Panc1 (cell line): ENCODE measurements at regions not wholly inside any gene's neighbourhood (a gene's known extent, or its start where the extent isn't known, plus 50 kb on each side); places are given as distances from the start of the nearest gene placed in this dataset.

ENCODE experiments used
- ATAC-seq: fragments of 200-7000 bp; cut with Tn5 transposase; 2 replicates; pipeline ENCODE4 v1.9.1; 2020; ENCODE audit warnings: mild to moderate bottlenecking, moderate library complexity
- BruUV-seq: library from RNA; stranded (reverse); fragments of 400-500 nt; replicated peaks from 2 replicates; lab custom pipeline; 2021; lab: Mats Ljungman, UMichigan
- CTCF ChIA-PET: fragments of 300-600 bp; sonication (Branson Sonifier 250); formaldehyde crosslinking; loops from one replicate; lab custom pipeline; 2022; ENCODE audit warnings: antibody characterized with exemption; lab: Charles Lee
- POLR2A ChIA-PET: fragments of 300-600 bp; sonication (Branson Sonifier 250); formaldehyde crosslinking; loops from one replicate; lab custom pipeline; 2022; ENCODE audit warnings: antibody characterized with exemption; lab: Charles Lee
- DNase-seq: peaks from one replicate; pipeline ENCODE4 v3.0.0-alpha.2; 2010; ENCODE audit warnings: low read depth, low spot score
- H3K27ac ChIP-seq: 2 replicates; pipeline ENCODE4 v1.5.1; 2011; ENCODE audit warnings: mild to moderate bottlenecking, low read length, inconsistent platforms
- H3K27me3 ChIP-seq: fragments of 200-500 bp; sonication (Bioruptor generic); 2 replicates; pipeline ENCODE4 v1.6.0; 2014; ENCODE audit warnings: low read length, inconsistent platforms; ENCODE audit not compliant: control insufficient read depth, insufficient read depth
- H3K36me3 ChIP-seq: fragments of 200-500 bp; sonication (Bioruptor generic); 2 replicates; pipeline ENCODE4 v1.5.1; 2014; ENCODE audit warnings: inconsistent platforms, mild to moderate bottlenecking, low read length, moderate library complexity; ENCODE audit not compliant: control insufficient read depth, insufficient read depth
- H3K4me1 ChIP-seq: 2 replicates; pipeline ENCODE4 v1.5.1; 2011; ENCODE audit warnings: inconsistent platforms, mild to moderate bottlenecking, low read length, moderate library complexity; ENCODE audit not compliant: control insufficient read depth, insufficient read depth
- H3K4me3 ChIP-seq, 2 experiments: 2 replicates each; pipeline ENCODE4 v1.5.1; 2011 to 2012; ENCODE audit warnings: low read depth in 2 of 2, low read length in 2 of 2, mild to moderate bottlenecking in 2 of 2, inconsistent platforms in 1 of 2, moderate library complexity in 1 of 2
- H3K9me3 ChIP-seq: fragments of 200-500 bp; sonication (Bioruptor generic); 2 replicates; pipeline ENCODE4 v1.5.1; 2014; ENCODE audit warnings: low read depth, mild to moderate bottlenecking, inconsistent platforms, low read length, moderate library complexity; ENCODE audit not compliant: control insufficient read depth, insufficient read depth
- CTCF ChIP-seq: fragments of 450-650 bp; IDR thresholded peaks from 2 replicates; pipeline ENCODE4 v1.5.1; 2017; ENCODE audit warnings: mild to moderate bottlenecking
- POLR2AphosphoS5 ChIP-seq: IDR thresholded peaks from 2 replicates; pipeline ENCODE4 v1.6.1; 2012; ENCODE audit warnings: mild to moderate bottlenecking, low read depth, low read length, moderate library complexity
- REST ChIP-seq, 2 experiments: IDR thresholded peaks; 2 replicates each; pipeline ENCODE4 v1.6.1; 2011 to 2012; ENCODE audit warnings: low read depth in 2 of 2, control low read depth in 1 of 2, low read length in 1 of 2, mild to moderate bottlenecking in 1 of 2, moderate library complexity in 1 of 2; ENCODE audit not compliant: insufficient read depth in 1 of 2
- SIN3A ChIP-seq: IDR thresholded peaks from 2 replicates; pipeline ENCODE4 v1.6.1; 2012; ENCODE audit warnings: low read depth, mild to moderate bottlenecking, low read length, moderate library complexity, borderline replicate concordance; ENCODE audit not compliant: insufficient read depth
- TCF7L2 ChIP-seq: IDR thresholded peaks from 2 replicates; pipeline ENCODE4 v1.6.1; 2011; ENCODE audit warnings: mild to moderate bottlenecking, low read depth, low read length, inconsistent platforms
- in situ Hi-C: cut with HindIII; loops from 2 replicates; pipeline ENCODE4 v1.10.0; 2016; ENCODE audit warnings: low sequenced_read_pairs, low pct_unique_long_range_greater_than_20kb
- intact Hi-C: fragments of 100-400 bp; cut with micrococcal nuclease; formaldehyde crosslinking; loops from one replicate; pipeline ENCODE4 v1.10.0; 2022; ENCODE audit not compliant: unreplicated experiment

GRCh38 chr5:175778951-175779503 lies 92.4 kb upstream of the CPLX2 start:
- ATAC-seq: peak; percentile 56
- intact Hi-C loops (no loop called here), in situ Hi-C loops (no loop called here)
- Histone ChIP-seq H3K4me3 (no peak overlapping the region), H3K9me3 (no peaks in the 10 kb centered on the region), H3K4me1 (peaks cover 4% of the 10 kb centered on the region; the same call in 1 of the 2 replicates), H3K36me3 (no peaks in the 10 kb centered on the region), H3K27me3 (0 out of 2 replicates have a peak, but pooled peaks cover 3% of the 10 kb centered on the region), H3K27ac (no peak overlapping the region)
- no peak for DNase-seq
- ChIA-PET POLR2A (no interaction called here), CTCF (no interaction called here)
- TF ChIP-seq SIN3A: no peak
- TF ChIP-seq CTCF: no peak
- no peak for TF ChIP-seq TCF7L2
- no peak for TF ChIP-seq POLR2AphosphoS5
- no peak for TF ChIP-seq REST (IDR thresholded peaks at IDR 0.05; ENCODE audit: insufficient read depth in 1 of 2, low read depth in 2 of 2, low read length in 1 of 2)
- no TSS peak for BruUV-seq

GRCh38 chr5:175783739-175784138 lies 87.6 kb upstream of the CPLX2 start:
- no peak overlapping the region for H3K4me3 ChIP-seq
- no peak for ATAC-seq
- H3K9me3 ChIP-seq: no peaks in the 10 kb centered on the region
- H3K27ac ChIP-seq: no peak overlapping the region
- peaks cover under 1% of the 10 kb centered on the region; the same call in 1 of the 2 replicates for H3K4me1 ChIP-seq
- no TSS peak for BruUV-seq
- H3K27me3 ChIP-seq: 0 out of 2 replicates have a peak, but pooled peaks cover 3% of the 10 kb centered on the region
- ChIA-PET POLR2A (no interaction called here), CTCF (no interaction called here)
- in situ Hi-C loops (no loop called here), intact Hi-C loops (no loop called here)
- no peak for DNase-seq
- no peaks in the 10 kb centered on the region for H3K36me3 ChIP-seq
- TF ChIP-seq CTCF (no peak), SIN3A (no peak), TCF7L2 (no peak), REST (IDR thresholded peaks at IDR 0.05; ENCODE audit: insufficient read depth in 1 of 2, low read depth in 2 of 2, low read length in 1 of 2) (no peak), POLR2AphosphoS5 (no peak)
